IPS DF 19.7 (cell line): ENCODE measurements at regions not wholly inside any gene's neighbourhood (a gene's known extent, or its start where the extent isn't known, plus 50 kb on each side); places are given as distances from the start of the nearest gene placed in this dataset.

Source experiments
- DNase-seq: peaks from one replicate; pipeline ENCODE4 v3.0.0-alpha.2; 2013; ENCODE audit warnings: low read depth, low spot score

GRCh38 chr4:27182211-27182610 is 321.6 kb downstream of the STIM2 start:
- DNase-seq = no peak

- DNase-seq = no peak
Measured at GRCh38 chr4:27184508-27185155, 324.0 kb downstream of the STIM2 start.

DNA sequence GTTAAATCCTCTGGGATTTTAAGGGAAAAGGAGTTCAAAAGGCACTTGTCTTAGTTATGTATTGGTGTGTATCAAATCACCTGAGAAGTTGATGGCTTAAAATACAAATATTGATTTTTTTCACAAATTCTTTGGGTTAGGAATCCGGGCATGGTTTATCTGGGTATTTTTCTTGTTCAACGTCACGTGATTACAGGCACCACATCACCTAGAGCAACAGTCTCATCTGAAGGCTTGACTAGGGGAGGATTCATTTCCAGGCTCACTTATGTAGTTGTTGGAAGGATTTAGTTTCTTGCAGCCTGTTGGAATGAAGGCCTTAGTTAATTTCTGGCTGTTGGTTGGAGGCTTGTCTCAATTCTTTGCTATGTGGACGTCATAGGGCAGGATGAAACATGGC is 326.1 kb downstream of the STIM2 start:
- no peak for DNase-seq

DNA sequence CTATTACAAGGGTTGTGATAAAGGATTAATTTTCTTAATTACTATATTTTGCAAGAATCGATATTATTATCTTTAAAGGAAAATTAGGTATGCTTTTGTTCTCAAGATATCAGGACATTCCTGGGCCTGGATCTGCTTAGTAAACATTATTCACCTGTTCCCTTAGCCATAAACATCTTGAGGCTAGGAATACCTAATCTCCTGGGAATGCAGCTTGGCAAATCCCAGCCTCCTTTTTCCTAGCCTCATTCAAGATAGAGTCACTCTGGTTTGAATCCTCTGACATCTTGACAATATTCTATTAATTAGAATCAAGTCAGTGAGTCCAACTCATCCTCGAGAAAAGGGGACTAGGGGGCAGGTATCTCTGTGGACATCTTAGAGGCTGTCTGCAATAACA is 327.1 kb downstream of the STIM2 start:
- no peak for DNase-seq

GRCh38 chr4:27189683-27190082 is 329.0 kb downstream of the STIM2 start:
- DNase-seq = no peak

GRCh38 chr4:27191592-27191991 is 331.0 kb downstream of the STIM2 start:
- DNase-seq = no peak

- no peak for DNase-seq
Measured at GRCh38 chr4:27194599-27195176, 334.0 kb downstream of the STIM2 start.

- no peak for DNase-seq
Measured at GRCh38 chr4:27198246-27198645, 337.6 kb downstream of the STIM2 start.

- no peak for DNase-seq
Measured at GRCh38 chr4:27198971-27199370, 338.3 kb downstream of the STIM2 start.

DNA sequence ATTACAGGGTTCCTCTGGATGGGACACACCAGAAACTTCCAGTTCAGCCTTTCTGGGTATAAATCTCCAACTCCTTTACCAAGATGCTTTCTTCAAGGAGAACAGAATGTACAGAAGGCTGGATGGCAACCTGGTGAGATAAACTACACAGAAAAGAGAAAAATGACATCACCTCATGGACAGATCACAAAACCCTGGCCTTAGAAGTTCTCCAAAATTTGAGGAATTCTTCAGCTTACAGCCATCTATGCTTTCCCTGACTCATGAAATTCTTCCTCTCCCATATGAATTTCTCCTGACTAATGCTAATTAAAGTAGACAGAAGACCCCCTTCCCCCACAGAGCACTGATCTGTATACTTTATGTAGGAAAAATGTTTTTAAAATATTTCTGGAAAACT is 345.4 kb downstream of the STIM2 start:
- DNase-seq = no peak

DNA sequence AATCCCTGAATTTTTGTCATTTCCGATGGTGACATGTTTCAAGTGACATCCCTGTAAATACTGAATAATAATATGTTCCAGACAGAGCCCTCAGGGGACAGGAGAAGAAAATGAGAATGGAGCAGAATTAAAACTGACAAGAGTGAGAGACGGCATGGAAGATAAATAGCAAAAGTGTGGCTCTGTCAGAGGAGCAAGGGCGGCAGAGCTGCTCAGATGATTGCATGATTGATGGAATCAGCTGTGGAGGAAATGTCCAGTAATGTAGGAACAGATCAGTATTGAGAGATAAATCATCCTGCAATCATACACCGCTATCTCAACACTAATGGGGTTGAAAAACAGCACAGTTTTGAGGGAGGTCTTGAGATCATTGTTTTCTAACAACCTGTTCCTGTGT is 350.3 kb downstream of the STIM2 start:
- DNase-seq = no peak

DNA sequence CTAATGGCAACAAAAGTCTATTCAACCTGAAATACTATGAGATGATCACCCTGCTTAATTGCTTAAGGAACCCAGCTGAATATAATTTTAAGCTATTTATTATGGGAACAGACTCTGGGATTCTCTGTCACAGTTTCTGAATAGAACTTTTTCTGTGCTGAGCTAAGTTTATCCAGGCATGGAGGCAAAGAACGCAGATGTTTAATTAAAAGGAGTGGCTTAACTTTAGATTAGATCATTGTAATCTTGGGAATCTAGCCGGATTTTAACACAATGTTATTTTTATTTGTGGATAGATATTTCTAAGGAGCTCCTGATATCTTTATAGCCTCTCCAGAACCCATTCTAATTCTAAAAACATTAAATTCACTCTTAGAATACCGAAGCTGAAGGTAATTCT is 353.4 kb downstream of the STIM2 start:
- DNase-seq = no peak

GRCh38 chr4:27215220-27215826 is 354.7 kb downstream of the STIM2 start:
- no peak for DNase-seq

GRCh38 chr4:27217261-27217769 is 356.7 kb downstream of the STIM2 start:
- DNase-seq = no peak

GRCh38 chr4:27218013-27218412 is 357.4 kb downstream of the STIM2 start:
- no peak for DNase-seq

DNA sequence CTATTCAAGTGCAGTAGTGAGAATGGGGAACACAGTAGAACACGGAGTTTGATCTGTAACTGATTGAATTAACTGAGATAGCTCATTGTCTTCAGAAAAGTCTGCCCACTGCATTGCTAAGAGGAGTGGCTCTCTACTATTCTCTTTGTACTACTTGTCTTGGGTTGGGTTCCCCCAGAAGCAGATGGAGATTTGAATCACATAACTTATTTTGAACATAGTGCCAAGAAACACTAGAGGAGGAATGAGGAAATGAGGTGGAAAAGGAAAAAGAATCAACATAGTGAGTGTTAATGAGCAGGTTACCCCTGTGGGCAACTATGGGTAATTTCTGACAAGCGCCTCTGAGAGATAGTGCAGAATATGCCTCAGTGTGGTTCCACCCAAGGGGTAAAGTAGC is 362.7 kb downstream of the STIM2 start:
- DNase-seq = no peak

DNA sequence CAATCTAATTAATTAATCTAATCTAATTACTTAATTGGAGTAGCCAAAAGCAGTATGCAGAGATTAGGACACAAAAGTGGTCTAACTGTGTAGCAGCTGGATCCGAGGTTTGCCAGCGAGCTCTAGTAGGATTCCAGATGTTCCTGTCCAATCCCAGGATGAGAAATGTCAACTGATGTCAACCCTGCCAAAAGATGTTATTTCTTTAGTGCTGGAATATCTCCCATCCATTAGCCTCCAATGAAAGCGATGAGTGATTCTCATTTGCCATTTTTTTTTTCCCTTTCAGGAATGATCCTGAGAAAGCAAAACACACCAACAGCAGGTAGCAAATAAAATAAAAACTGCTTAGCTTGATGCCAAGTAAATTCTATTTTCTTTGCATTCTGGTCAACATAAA is 372.9 kb downstream of the STIM2 start:
- no peak for DNase-seq

DNA sequence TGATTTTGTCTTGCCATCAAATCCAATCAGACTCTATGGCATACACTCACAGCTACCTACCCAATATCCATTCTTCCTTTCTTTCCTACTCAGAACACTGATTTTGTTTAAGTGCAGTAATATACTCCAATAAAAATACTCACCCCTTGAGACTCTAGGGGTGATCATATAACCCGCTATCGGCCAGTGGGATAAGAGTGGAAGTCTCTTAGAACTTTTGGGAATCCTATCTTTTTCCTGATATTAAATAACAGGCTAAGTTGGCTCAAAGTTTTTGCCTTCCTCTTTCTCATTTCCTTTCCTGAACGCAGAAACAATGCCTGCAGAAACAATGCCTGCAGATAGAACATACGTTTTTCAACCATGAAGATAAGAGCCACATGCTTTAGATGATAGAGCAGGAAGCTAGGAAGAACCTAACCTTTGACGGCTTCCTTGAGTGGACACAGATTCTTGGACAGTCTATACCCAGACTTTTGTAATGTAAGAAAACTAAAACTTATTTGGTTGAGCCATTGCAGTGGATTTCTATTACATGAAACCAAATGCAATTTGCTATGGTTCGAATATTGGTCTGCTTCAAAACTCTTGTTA is 373.8 kb downstream of the STIM2 start:
- DNase-seq = no peak

- DNase-seq = no peak
Measured at GRCh38 chr4:27239641-27240040, 379.0 kb downstream of the STIM2 start.

DNA sequence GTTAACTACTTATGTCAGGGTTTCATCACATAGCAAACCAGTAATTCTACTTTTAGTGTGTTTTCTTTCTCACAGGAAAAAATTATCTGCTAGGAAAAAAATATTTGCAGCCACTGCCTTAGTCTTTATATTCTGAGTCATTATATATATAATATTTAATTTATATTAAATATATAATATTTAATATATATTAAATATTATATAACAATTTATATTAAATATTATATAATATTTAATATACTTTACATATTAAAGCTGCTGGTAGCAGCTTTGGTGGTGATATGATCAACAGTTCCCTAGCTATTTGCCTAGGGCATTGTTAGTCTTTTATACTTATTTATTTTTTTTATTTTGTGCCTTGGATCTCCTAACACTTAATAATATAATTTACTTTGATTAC is 381.6 kb downstream of the STIM2 start:
- no peak for DNase-seq

DNA sequence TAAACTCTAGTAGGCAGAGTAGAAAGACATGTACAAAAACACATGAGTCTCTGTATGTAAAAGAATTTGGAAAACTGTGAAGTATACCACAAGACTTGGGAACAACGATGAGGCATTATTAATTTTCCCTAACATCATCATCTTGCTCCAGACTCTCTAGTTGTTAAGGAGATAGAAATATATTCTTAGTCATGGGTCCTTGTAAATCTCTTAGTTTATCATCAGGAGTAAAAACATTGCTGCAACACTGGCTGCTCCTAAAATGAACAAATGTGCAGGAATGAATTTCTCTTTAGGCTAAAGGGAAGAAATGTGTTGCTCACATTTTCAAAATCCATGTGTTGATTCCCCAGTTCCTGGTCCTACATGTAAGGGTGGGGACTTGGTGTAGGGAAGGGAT is 384.6 kb downstream of the STIM2 start:
- DNase-seq = no peak

DNA sequence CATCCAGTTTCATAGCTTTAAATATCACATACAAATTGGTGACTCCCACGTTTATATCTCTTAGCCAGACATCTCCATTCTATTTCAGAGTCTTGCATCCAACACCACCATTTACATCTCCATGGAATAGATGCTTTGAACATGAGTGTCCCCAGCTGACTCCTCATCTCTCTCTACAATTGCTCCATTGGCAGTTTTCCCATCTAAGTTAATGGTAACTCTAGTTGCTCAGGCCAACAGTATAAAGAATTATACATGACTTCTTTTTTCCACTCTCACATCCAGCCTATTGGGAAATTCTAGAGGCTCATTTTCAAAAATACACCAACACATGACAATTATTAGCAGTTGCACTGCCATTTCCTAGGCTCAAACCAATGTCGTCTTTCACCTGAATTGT is 388.2 kb downstream of the STIM2 start:
- DNase-seq = no peak

- DNase-seq = no peak
Measured at GRCh38 chr4:27251771-27252170, 391.1 kb downstream of the STIM2 start.
